ENCODE measurements at regions not wholly inside any gene's neighbourhood (a gene's known extent, or its start where the extent isn't known, plus 50 kb on each side); places are given as distances from the start of the nearest gene placed in this dataset.

DNA sequence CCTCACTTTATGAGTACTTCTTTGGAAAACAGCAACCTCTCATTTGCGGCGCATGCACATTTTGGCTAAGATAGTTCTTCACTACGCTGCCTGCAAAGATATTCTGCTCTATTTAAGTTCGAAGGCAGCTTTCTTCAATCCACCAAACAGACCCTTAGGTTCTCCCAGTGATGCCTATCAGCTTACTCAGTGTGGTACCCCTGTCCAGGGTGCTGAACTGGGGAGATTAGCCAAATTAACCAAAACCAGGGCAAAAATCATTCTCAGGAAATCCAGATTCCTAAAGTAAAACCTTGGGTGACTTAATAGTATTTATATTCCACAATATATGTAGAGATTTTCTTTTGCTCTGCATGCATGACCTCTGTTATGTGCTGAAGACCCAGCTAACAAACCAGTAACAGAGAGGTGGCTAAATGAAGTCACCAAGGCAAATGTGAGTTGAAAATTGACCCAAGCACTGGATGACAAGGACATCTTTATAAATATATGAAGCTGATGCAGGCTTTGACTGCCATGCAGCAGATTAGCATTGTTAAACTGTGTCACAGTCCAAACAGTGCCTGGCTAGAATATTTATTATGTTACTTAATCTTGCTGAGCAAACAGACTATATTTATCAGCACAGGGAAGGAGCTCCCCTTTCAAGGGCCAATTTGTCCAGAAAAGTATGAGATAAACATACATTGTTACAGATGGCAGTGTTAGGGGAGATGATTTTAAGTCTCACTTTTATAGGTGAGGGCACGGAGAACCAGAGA lies 418.2 kb downstream of the STIM2 start:
- no peak for FAIRE-seq
- TF ChIP-seq POLR2A (IDR thresholded peaks at IDR 0.05; ENCODE audit: low read depth, low read length): no peak
- DNase-seq (ENCODE audit: insufficient read length, low spot score): no peak

DNA sequence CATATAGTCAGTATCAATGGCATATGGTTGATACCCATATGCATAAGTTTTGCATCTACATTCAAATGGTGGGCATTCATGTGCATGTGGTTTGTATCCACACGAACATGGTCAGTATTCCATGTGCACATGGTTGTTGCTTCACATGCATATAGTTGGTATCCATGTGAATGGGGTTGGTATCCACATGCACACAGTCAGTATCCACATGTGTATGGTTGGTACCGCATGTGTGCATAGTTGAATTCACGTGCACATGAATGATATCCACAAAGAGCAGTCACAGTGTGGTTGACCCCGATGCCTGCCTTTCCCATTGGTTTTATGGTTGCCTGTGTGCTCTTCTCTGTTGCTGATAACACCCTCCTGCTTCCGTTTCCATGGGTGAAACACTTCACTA lies 427.9 kb downstream of the STIM2 start:
- no peak for TF ChIP-seq POLR2A (IDR thresholded peaks at IDR 0.05; ENCODE audit: low read depth, low read length)
- FAIRE-seq (no peak), DNase-seq (ENCODE audit: insufficient read length, low spot score) (no peak)

DNA sequence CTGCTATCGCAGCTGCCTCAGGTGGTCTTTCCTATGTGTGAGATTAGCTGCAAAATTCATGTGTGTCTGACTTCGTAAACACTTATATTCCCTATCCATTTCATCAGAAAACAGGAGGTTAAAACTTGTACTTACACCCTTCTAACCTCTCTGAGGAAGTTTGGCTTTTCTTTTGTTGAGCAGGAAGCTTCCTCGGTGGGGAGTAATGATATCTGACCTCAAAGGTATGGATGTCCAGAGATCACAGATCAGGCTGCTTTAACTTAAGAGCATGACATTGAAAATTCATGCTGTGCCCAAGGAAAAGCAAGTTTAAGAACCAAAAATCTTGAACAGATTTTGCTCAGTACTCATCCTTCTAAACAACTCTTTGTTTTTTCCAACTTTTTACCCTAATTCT lies 429.1 kb downstream of the STIM2 start:
- FAIRE-seq (no peak), DNase-seq (ENCODE audit: insufficient read length, low spot score) (no peak)
- TF ChIP-seq POLR2A (IDR thresholded peaks at IDR 0.05; ENCODE audit: low read depth, low read length): no peak

DNA sequence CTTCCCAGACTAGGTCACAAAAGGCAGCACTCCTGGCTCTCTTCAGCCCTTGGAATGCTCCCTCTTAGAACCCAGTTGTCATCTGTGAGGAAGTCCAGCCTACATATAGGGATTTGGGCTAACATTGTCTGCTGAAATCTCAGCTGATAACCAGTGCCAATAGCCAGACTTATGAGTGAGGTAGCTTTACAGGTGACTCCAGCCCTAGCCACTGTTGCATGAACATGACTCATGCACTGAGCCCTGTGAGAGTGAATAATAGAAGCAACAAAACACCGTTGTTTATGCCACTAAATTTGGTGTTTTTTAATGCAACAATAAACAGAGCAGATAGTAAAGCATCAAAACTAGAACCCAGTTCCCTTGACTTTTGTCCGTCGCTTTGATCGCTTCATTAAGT lies 433.2 kb downstream of the STIM2 start:
- TF ChIP-seq POLR2A (IDR thresholded peaks at IDR 0.05; ENCODE audit: low read depth, low read length): no peak

DNA sequence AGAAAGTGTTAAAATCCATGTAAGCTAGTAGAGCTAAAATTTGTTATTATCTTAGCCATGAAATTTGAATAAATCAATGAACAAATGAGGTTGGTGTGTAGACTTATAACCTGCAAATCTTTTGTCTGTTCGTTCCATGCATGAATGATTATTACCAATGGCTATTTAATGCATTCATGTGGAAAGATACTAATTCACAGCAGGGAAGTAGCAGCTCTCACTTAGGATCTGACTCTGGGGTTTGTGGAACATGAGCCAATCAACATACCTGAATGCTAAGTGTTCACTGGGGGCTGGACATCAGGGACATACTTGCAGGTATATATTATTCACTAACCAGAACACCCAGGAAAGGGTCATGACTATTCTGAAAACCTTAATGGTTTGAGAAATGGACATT lies 444.1 kb downstream of the STIM2 start:
- no peak for TF ChIP-seq POLR2A (IDR thresholded peaks at IDR 0.05; ENCODE audit: low read depth, low read length)
- DNase-seq (ENCODE audit: insufficient read length, low spot score) (no peak), FAIRE-seq (no peak)

More for the DNA sequence above, 433.2 kb downstream of the STIM2 start:
- FAIRE-seq: no peak
- no peak for DNase-seq (ENCODE audit: insufficient read length, low spot score)

DNA sequence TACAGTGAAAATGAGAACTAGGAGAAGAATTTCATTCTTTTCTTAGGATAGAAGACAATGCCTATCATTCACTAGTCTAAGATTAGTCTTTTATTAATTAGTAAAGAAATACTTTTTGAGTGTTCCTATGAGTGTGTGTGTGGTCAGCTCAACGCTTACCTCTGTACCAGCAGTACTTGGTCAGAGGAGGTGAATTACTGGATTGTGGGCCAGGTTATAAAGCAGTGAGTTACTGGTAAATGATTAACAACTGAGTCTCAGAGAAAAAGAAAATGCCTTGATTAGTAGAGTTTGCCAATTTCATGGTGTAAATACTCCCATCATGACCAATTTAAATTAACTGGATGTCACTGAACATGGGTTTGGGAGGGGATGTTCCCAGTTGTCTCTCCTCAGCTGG lies 444.6 kb downstream of the STIM2 start:
- no peak for TF ChIP-seq POLR2A (IDR thresholded peaks at IDR 0.05; ENCODE audit: low read depth, low read length)
- no peak for DNase-seq (ENCODE audit: insufficient read length, low spot score)
- FAIRE-seq: no peak

DNA sequence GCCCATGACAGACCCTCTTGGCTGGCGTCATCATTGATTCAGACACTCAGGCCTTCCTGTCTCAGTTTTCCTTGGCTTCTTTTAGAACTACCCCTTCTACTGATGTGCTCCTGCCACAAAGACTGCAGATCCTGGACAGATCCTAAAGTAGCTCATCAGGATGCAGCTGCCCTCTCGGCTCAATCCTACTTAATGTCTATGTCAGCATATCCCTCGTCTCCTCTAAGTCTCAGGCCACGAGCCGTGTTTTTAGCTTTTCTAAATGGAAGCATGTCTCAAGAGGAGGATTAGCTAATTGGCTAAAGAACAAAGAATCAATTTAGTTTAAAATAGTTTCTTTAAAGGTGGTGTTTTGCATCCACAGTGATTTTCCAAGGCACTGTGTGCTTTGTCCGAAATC lies 447.7 kb downstream of the STIM2 start:
- no peak for FAIRE-seq
- TF ChIP-seq POLR2A (IDR thresholded peaks at IDR 0.05; ENCODE audit: low read depth, low read length): no peak
- DNase-seq (ENCODE audit: insufficient read length, low spot score): no peak

DNA sequence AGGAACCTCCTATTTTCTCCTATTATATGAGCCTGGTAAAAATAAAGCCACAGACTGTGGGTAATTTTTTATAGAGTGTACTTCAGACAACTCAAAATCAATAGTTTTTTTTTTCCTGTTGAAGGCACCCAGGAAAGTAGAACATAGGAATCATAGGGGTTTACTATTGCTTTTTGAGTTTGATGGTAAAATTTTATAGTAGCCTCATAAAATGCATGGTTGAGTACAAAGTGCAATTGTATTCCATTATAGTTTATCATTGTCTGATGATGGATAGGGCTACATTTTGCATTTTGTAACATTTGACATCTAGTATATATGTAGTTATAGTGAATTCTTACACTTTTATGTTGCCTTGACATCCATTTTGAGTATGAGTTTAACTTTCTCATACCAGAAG lies 455.0 kb downstream of the STIM2 start:
- DNase-seq (ENCODE audit: insufficient read length, low spot score) (no peak), FAIRE-seq (no peak)
- TF ChIP-seq POLR2A (IDR thresholded peaks at IDR 0.05; ENCODE audit: low read depth, low read length): no peak

DNA sequence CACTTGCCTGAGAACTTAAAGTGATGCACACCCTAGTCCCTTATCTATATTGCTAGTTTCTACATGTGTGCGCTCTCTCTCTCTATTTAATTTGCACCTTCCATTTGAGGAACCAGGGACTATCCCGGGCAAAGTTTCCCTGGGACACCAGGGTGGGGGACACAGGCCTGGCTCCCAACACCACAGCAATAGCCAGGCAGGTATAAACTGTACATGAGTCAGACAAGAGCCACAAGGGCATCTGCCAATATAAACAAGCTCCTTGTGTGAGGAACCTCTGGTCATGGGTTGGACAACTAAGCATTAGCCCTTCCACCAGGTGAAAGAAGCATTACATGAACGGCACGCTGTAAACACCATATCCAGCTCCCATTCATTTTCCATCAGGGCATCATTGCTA lies 455.5 kb downstream of the STIM2 start:
- DNase-seq (ENCODE audit: insufficient read length, low spot score) (no peak), FAIRE-seq (no peak)
- TF ChIP-seq POLR2A (IDR thresholded peaks at IDR 0.05; ENCODE audit: low read depth, low read length): no peak

DNA sequence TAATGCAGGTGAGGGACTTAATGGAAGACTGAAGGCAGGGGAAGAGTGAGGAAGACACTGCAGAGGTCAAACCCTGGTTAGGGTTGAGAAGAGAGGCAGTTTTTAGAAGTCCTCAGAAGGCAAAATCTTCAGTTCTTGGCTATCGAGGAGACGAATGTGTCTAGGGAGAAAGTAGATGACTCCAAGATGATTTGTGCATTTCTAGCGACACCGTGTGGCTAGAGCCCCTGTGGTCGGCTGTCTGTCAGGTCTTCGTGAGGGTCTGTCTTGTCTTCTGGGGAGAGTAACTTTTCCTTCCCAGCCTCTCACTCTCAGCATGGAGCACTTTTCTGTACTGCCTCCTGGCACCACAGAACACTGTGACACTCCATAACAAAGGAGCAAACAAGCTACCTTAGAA lies 458.1 kb downstream of the STIM2 start:
- TF ChIP-seq POLR2A (IDR thresholded peaks at IDR 0.05; ENCODE audit: low read depth, low read length): no peak
- FAIRE-seq: no peak
- peak; percentile 1 for DNase-seq (ENCODE audit: insufficient read length, low spot score)

DNA sequence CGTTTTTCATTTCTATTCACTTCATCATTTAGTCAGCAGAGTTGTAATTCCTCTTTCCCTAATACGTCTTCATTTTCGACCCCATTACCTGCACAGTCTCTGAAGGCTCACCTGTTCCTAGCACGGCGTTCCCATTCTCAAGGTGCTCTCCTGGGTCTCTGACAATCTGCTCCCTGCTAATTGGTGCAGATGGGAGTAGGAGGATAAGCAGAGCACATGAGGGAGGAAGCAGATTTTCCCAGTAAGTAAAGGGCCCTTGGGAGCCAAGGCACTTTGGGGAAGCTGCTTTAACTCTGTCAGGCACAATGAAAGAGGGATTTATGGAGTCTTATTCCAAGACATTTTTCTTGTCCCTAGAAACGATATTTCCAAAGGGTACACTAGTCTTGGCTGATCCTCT lies 466.4 kb downstream of the STIM2 start:
- FAIRE-seq: no peak
- DNase-seq (ENCODE audit: insufficient read length, low spot score): no peak
- TF ChIP-seq POLR2A (IDR thresholded peaks at IDR 0.05; ENCODE audit: low read depth, low read length): no peak

DNA sequence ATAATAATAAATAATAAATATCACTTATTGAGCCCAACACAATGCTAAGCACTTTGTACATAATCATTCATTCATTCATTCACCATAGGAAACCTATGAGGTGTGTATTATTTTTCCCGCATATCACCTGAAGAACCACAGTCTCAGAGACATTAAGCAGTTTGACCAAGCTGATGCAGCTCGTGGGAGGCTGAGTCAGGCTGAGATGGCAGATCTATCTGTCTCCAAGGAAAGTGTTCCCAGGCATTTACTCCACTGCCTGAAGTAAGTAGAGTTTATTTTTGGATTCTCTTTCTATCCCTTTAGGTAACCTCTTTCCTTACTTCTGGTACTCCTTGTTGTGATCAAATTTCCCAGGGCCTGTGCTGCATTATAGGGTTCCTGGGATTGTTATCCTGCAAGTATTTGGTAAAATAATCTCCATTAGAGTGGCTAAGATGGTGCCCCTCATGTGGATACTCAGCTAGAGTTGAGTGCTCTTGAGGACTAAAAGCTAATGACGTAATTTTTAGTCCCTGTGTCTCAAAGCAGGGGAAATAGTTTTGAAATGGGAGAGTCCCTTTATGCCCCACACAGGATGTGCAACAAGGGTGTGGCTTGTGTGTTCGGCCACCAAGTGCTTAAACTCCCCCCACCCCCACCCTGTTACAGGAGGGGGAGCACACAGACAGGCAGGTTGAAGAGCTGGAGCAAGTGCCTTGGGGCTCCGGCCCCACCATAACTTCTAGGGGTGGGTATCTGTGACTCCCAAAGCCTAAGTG lies 467.0 kb downstream of the STIM2 start:
- no peak for DNase-seq (ENCODE audit: insufficient read length, low spot score)
- no peak for FAIRE-seq

DNA sequence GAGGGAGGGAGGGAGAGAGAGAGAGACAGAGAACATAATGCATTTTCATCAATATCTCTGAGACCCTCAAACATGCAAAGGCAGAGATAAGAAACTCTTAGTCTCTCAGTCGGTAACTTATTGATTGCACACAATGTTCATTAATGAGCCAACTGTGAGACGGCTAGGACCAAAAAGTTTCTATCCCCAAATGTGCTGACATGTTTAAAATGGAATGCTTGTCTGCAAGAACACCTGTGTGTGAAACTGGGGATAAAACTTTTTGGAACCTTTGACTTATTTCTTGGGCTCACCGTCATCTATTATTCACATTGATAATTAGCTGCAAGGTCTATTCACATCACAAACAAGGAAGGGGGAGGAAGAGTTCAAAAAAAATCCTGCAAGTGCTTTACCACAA lies 477.9 kb downstream of the STIM2 start:
- DNase-seq (ENCODE audit: insufficient read length, low spot score): no peak
- no peak for FAIRE-seq
- no peak for TF ChIP-seq POLR2A (IDR thresholded peaks at IDR 0.05; ENCODE audit: low read depth, low read length)

More for the DNA sequence above, 467.0 kb downstream of the STIM2 start:
- TF ChIP-seq POLR2A (IDR thresholded peaks at IDR 0.05; ENCODE audit: low read depth, low read length): no peak

DNA sequence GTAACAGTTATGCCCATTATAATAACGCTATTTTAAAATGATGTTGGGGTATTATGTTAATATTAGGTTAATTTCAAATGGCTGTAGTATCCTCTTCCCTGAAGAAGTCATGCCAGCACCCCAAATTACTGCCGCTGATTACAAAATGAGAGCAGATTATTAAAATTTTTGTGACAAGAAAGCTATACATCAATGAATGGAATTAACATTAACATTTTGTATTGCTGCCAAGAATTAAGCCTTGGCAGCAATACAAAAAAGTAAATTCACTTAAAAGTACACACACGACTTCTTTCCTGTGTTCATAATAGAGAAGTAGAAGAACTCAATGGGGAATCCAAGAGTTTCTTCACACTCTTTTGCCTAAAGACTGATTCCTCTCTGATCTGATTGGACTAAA lies 482.8 kb downstream of the STIM2 start:
- FAIRE-seq (no peak), DNase-seq (ENCODE audit: insufficient read length, low spot score) (no peak)
- no peak for TF ChIP-seq POLR2A (IDR thresholded peaks at IDR 0.05; ENCODE audit: low read depth, low read length)

DNA sequence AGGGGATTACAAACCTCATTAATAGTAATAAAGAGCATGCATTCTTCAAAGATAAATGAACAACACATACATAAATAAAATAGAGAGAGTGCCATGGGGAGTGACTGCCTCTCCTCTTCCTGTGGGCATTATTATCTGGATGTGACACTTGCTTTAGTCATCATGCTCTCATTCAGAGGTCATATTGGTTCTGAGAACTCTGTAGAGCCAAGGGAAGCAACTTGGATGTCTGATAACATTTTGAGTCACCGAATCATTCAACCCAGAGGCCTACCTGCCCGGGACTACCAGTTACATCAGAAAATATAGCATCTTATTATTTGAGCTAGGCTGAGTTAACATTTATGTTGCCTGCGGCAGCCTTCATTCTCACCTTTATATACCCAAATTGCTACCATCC lies 489.5 kb downstream of the STIM2 start:
- TF ChIP-seq POLR2A (IDR thresholded peaks at IDR 0.05; ENCODE audit: low read depth, low read length): no peak
- DNase-seq (ENCODE audit: insufficient read length, low spot score): no peak
- FAIRE-seq: no peak
